H1 (cell line): ENCODE measurements at regions not wholly inside any gene's neighbourhood (a gene's known extent, or its start where the extent isn't known, plus 50 kb on each side); places are given as distances from the start of the nearest gene placed in this dataset.

ENCODE experiments used
- CTCF ChIA-PET: fragments of 300-600 bp; sonication (Branson Sonifier 250); formaldehyde crosslinking; loops from one replicate; lab custom pipeline; 2021; ENCODE audit not compliant: partially characterized antibody; lab: Charles Lee
- POLR2A ChIA-PET: fragments of 300-600 bp; sonication (Branson Sonifier 250); formaldehyde crosslinking; loops from one replicate; lab custom pipeline; 2021; ENCODE audit warnings: inconsistent platforms; ENCODE audit not compliant: partially characterized antibody; lab: Charles Lee
- DNase-seq, 2 experiments: peaks; one replicate each; pipeline versions ENCODE4 v3.0.0 to v3.0.0-alpha.2; 2010 to 2022; ENCODE audit warnings: low spot score in 2 of 2, low read depth in 1 of 2, mixed read lengths in 1 of 2
- FAIRE-seq: peaks from 2 replicates; lab custom pipeline; 2011; peaks lifted over from hg19 to GRCh38; lab: Jason Lieb, UNC
- H2AFZ ChIP-seq: 2 replicates; pipeline ENCODE4 v1.8.1; 2012; ENCODE audit warnings: low read length, inconsistent platforms
- H2AK5ac ChIP-seq: 2 replicates; pipeline ENCODE4 v1.6.1; 2013; ENCODE audit warnings: low read depth, low read length
- H2BK120ac ChIP-seq: replicated peaks from 2 replicates; pipeline ENCODE3; 2013; ENCODE audit warnings: low read depth, low read length, inconsistent platforms
- H2BK12ac ChIP-seq: 2 replicates; pipeline ENCODE4 v1.6.1; 2013; ENCODE audit warnings: low read depth, low read length
- H2BK15ac ChIP-seq: 2 replicates; pipeline ENCODE4 v1.6.1; 2013; ENCODE audit warnings: low read length
- H2BK20ac ChIP-seq: 2 replicates; pipeline ENCODE4 v1.6.1; 2013; ENCODE audit warnings: low read length
- H2BK5ac ChIP-seq: 2 replicates; pipeline ENCODE4 v1.6.1; 2013; ENCODE audit warnings: low read depth, low read length
- H3K14ac ChIP-seq: 2 replicates; pipeline ENCODE4 v1.6.1; 2013; ENCODE audit warnings: inconsistent platforms; ENCODE audit not compliant: insufficient read length
- H3K18ac ChIP-seq: 2 replicates; pipeline ENCODE4 v1.6.1; 2013; ENCODE audit warnings: low read length; ENCODE audit errors: extremely low read depth
- H3K23ac ChIP-seq: 2 replicates; pipeline ENCODE4 v1.6.1; 2013; ENCODE audit warnings: inconsistent platforms; ENCODE audit not compliant: insufficient read length
- H3K23me2 ChIP-seq: 2 replicates; pipeline ENCODE4 v1.6.1; 2013; ENCODE audit warnings: low read depth, low read length
- H3K27ac ChIP-seq: 2 replicates; pipeline ENCODE4 v1.6.1; 2011; ENCODE audit warnings: low read depth, low read length, inconsistent platforms
- H3K27me3 ChIP-seq, 4 experiments: replicated peaks in 1 of 4; 1 replicate in 1 of 4; 2 replicates in 3 of 4; pipeline versions ENCODE4 v1.6.1 to v1.8.1; 2011 to 2013; ENCODE audit warnings: low read length in 3 of 4, mild to moderate bottlenecking in 3 of 4, inconsistent platforms in 2 of 4, mixed read lengths in 2 of 4, moderate library complexity in 1 of 4; ENCODE audit not compliant: control insufficient read depth in 3 of 4, insufficient read depth in 3 of 4; ENCODE audit errors: extremely low read depth in 1 of 4
- H3K36me3 ChIP-seq, 4 experiments: 2 replicates each; pipeline versions ENCODE4 v1.6.1 to v1.8.1; 2011 to 2013; ENCODE audit warnings: mild to moderate bottlenecking in 4 of 4, low read length in 3 of 4, moderate library complexity in 2 of 4, control low read depth in 1 of 4, inconsistent platforms in 1 of 4; ENCODE audit not compliant: insufficient read depth in 4 of 4, control insufficient read depth in 2 of 4
- H3K4ac ChIP-seq: replicated peaks from 2 replicates; pipeline ENCODE3; 2013; ENCODE audit warnings: low read length, low read depth, mixed read lengths, inconsistent platforms; ENCODE audit not compliant: insufficient read length
- H3K4me1 ChIP-seq, 4 experiments: replicated peaks in 1 of 4; 1 replicate in 1 of 4; 2 replicates in 3 of 4; pipeline versions ENCODE4 v1.6.1 to v1.8.1; 2011 to 2013; ENCODE audit warnings: low read length in 3 of 4, inconsistent platforms in 2 of 4, mixed read lengths in 1 of 4; ENCODE audit not compliant: insufficient read depth in 4 of 4, control insufficient read depth in 3 of 4
- H3K4me2 ChIP-seq, 2 experiments: 2 replicates each; pipeline versions ENCODE4 v1.6.1 to v1.8.1; 2011 to 2013; ENCODE audit warnings: low read depth in 2 of 2, low read length in 2 of 2, control low read depth in 1 of 2, inconsistent platforms in 1 of 2, mild to moderate bottlenecking in 1 of 2; ENCODE audit not compliant: insufficient read depth in 1 of 2
- H3K4me3 ChIP-seq, 4 experiments: fragments of 200-600, 300-600 bp in 1 of 4; sonication (generic), shearing (Covaris generic), sonication (Bioruptor Twin) in 1 of 4; 2 replicates each; pipeline versions ENCODE4 v1.5.1 to v1.8.1; 2011 to 2016; ENCODE audit warnings: low read length in 4 of 4, low read depth in 3 of 4, control low read depth in 2 of 4, inconsistent platforms in 2 of 4, mild to moderate bottlenecking in 2 of 4, mixed read lengths in 1 of 4, moderate library complexity in 1 of 4; ENCODE audit not compliant: insufficient read depth in 2 of 4; ENCODE audit errors: extremely low read depth in 1 of 4
- H3K56ac ChIP-seq: replicated peaks from 2 replicates; pipeline ENCODE3; 2013; ENCODE audit warnings: low read depth, mild to moderate bottlenecking, mixed read lengths, low read length, inconsistent platforms; ENCODE audit not compliant: insufficient read length
- H3K79me1 ChIP-seq: 2 replicates; pipeline ENCODE4 v1.6.1; 2013; ENCODE audit warnings: low read depth, low read length, control low read depth
- H3K79me2 ChIP-seq, 2 experiments: 2 replicates each; pipeline versions ENCODE4 v1.6.1 to v1.8.1; 2012 to 2013; ENCODE audit warnings: low read length in 2 of 2, mild to moderate bottlenecking in 2 of 2, inconsistent platforms in 1 of 2; ENCODE audit not compliant: insufficient read depth in 2 of 2, control insufficient read depth in 1 of 2
- H3K9ac ChIP-seq, 4 experiments: replicated peaks in 1 of 4; 1 replicate in 1 of 4; 2 replicates in 3 of 4; pipeline versions ENCODE4 v1.6.1 to v1.8.1; 2011 to 2013; ENCODE audit warnings: low read depth in 3 of 4, low read length in 3 of 4, control low read depth in 2 of 4, mild to moderate bottlenecking in 2 of 4, moderate library complexity in 2 of 4, inconsistent platforms in 1 of 4; ENCODE audit errors: extremely low read depth in 1 of 4
- H3K9me3 ChIP-seq, 2 experiments: 2 replicates each; pipeline versions ENCODE4 v1.6.1 to v1.8.1; 2012 to 2013; ENCODE audit warnings: mild to moderate bottlenecking in 2 of 2, moderate library complexity in 2 of 2, control low read depth in 1 of 2, inconsistent platforms in 1 of 2, low read depth in 1 of 2, low read length in 1 of 2, mixed read lengths in 1 of 2; ENCODE audit not compliant: insufficient read depth in 2 of 2
- H4K20me1 ChIP-seq, 2 experiments: replicated peaks in 1 of 2; 2 replicates each; pipeline versions ENCODE3 to v1.8.1; 2011 to 2013; ENCODE audit warnings: inconsistent platforms in 2 of 2, low read length in 2 of 2, mild to moderate bottlenecking in 1 of 2; ENCODE audit not compliant: insufficient read depth in 2 of 2, control insufficient read depth in 1 of 2
- H4K5ac ChIP-seq: 2 replicates; pipeline ENCODE4 v1.6.1; 2013; ENCODE audit warnings: low read length, low read depth, mixed read lengths, inconsistent platforms; ENCODE audit not compliant: insufficient read length
- H4K8ac ChIP-seq: 2 replicates; pipeline ENCODE4 v1.8.0; 2013; ENCODE audit warnings: mild to moderate bottlenecking, moderate library complexity, low read length, inconsistent platforms; ENCODE audit not compliant: insufficient read depth; ENCODE audit errors: extremely low read depth
- H4K91ac ChIP-seq: replicated peaks from 2 replicates; pipeline ENCODE3; 2013; ENCODE audit warnings: low read length, mixed read lengths, inconsistent platforms; ENCODE audit not compliant: insufficient read length
- BACH1 ChIP-seq: IDR thresholded peaks from 2 replicates; pipeline ENCODE4 v1.6.1; 2012; ENCODE audit warnings: low read length, improper control_type of control experiment
- CBX5 ChIP-seq: fragments of 300-800, 300-1000 bp; sonication (generic); IDR thresholded peaks from 2 replicates; pipeline ENCODE4 v1.7.1; 2016; ENCODE audit warnings: antibody characterized with exemption, low read length, low read depth
- CHD1 ChIP-seq: IDR thresholded peaks from 2 replicates; pipeline ENCODE4 v1.6.1; 2012; ENCODE audit warnings: low read depth, low read length, improper control_type of control experiment
- GABPA ChIP-seq: IDR thresholded peaks from 2 replicates; pipeline ENCODE4 v1.6.1; 2011; ENCODE audit warnings: mild to moderate bottlenecking, low read length, moderate library complexity, borderline replicate concordance; ENCODE audit not compliant: insufficient read depth
- HDAC2 ChIP-seq, 2 experiments: fragments of 300-600 bp in 1 of 2; sonication (generic) in 1 of 2; IDR thresholded peaks; 2 replicates each; pipeline ENCODE4 v1.6.1; 2011 to 2012; ENCODE audit warnings: low read depth in 2 of 2, low read length in 2 of 2, mild to moderate bottlenecking in 2 of 2, moderate library complexity in 2 of 2, borderline replicate concordance in 1 of 2, inconsistent platforms in 1 of 2
- JUND ChIP-seq: IDR thresholded peaks from 2 replicates; pipeline ENCODE4 v1.6.1; 2011; ENCODE audit warnings: mild to moderate bottlenecking, improper control_type of control experiment, low read length
- KDM1A ChIP-seq: fragments of 200-600, 300-600 bp; sonication (generic); IDR thresholded peaks from 2 replicates; pipeline ENCODE4 v1.7.1; 2016; ENCODE audit warnings: mild to moderate bottlenecking, low read length, borderline replicate concordance
- KDM4A ChIP-seq: IDR thresholded peaks from one replicate; pipeline ENCODE4 v1.7.1; 2012; ENCODE audit warnings: low read depth, mild to moderate bottlenecking, moderate library complexity, low read length, inconsistent platforms; ENCODE audit not compliant: severe bottlenecking
- KDM5A ChIP-seq: fragments of 200-600 bp; IDR thresholded peaks from 2 replicates; pipeline ENCODE4 v1.7.1; 2012; ENCODE audit warnings: mild to moderate bottlenecking, low read length, inconsistent platforms, mixed read lengths
- SAP30 ChIP-seq: fragments of 300-600 bp; sonication (generic); IDR thresholded peaks from 2 replicates; pipeline ENCODE4 v1.7.1; 2012; ENCODE audit warnings: low read length, moderate library complexity, mild to moderate bottlenecking, inconsistent platforms; ENCODE audit not compliant: insufficient read depth, insufficient replicate concordance
- SIN3A ChIP-seq, 2 experiments: IDR thresholded peaks in 1 of 2; conservative IDR thresholded peaks in 1 of 2; 2 replicates each; pipeline ENCODE4 v1.6.1; 2011 to 2012; ENCODE audit warnings: low read length in 2 of 2, improper control_type of control experiment in 1 of 2, low read depth in 1 of 2, mild to moderate bottlenecking in 1 of 2
- SP1 ChIP-seq: IDR thresholded peaks from 2 replicates; pipeline ENCODE4 v1.6.1; 2011; ENCODE audit warnings: low read depth, low read length
- TAF1 ChIP-seq: IDR thresholded peaks from 2 replicates; pipeline ENCODE4 v1.6.1; 2011; ENCODE audit warnings: mild to moderate bottlenecking, low read depth, low read length
- WGBS, 2 experiments: shearing (Covaris generic) in 1 of 2; methylation state at CpG; one replicate each; pipeline versions ENCODE4 v1.1.6 to v1.1.7; 2013 to 2015; ENCODE audit warnings: low lambda C conversion rate in 2 of 2, mixed read lengths in 2 of 2, inconsistent platforms in 1 of 2, low coverage in 1 of 2, missing lambda C conversion rate in 1 of 2; ENCODE audit not compliant: insufficient replicate concordance in 2 of 2, insufficient coverage in 1 of 2, insufficient read length in 1 of 2; ENCODE audit errors: extremely low coverage in 1 of 2, missing lambda C conversion rate in 1 of 2; 5-methylcytosine and 5-hydroxymethylcytosine counted together
- TF ChIP-seq, protein P1 (sequence below): IDR thresholded peaks from 2 replicates; pipeline ENCODE4 v1.6.1; 2012; ENCODE audit warnings: inconsistent platforms

GRCh38 chr16:11481987-11482386, 104.7 kb downstream of the LITAF start:
- H2AFZ ChIP-seq, result no peak overlapping the region
- H3K4me3 ChIP-seq, result no peak overlapping the region
- TF ChIP-seq BACH1 (no peak), KDM1A (no peak), SAP30 (no peak), JUND (no peak), CHD1 (no peak), CBX5 (no peak), HDAC2 (IDR thresholded peaks at IDR 0.05; ENCODE audit: borderline replicate concordance in 1 of 2, low read depth in 2 of 2, low read length in 2 of 2) (no peak), TAF1 (no peak), GABPA (no peak), SIN3A (conservative IDR thresholded peaks at IDR 0.05 in 1 of 2, IDR thresholded peaks at IDR 0.05 in 1 of 2; ENCODE audit: low read depth in 1 of 2, low read length in 2 of 2) (no peak), KDM4A (no peak), KDM5A (no peak), SP1 (no peak)
- TF ChIP-seq, protein P1, sequence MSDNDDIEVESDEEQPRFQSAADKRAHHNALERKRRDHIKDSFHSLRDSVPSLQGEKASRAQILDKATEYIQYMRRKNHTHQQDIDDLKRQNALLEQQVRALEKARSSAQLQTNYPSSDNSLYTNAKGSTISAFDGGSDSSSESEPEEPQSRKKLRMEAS, result no peak

More at GRCh38 chr16:11481987-11482386, 104.7 kb downstream of the LITAF start:
- H3K36me3 ChIP-seq, result peaks cover 0 to 36% (median 17%) of the 10 kb centered on the region in 4 experiments; a peak in 6 of 8 replicates
- H2BK12ac ChIP-seq, result no peak overlapping the region
- no peak overlapping the region for H2BK20ac ChIP-seq
- H4K5ac ChIP-seq, result no peak overlapping the region
- H4K8ac ChIP-seq, result no peak overlapping the region
- no peak overlapping the region for H3K23ac ChIP-seq
- peaks cover 10 to 11% of the 10 kb centered on the region in 2 experiments for H3K9me3 ChIP-seq
- H3K9ac ChIP-seq, result no peak overlapping the region
- H3K79me1 ChIP-seq, result no peaks in the 10 kb centered on the region
- no peak overlapping the region for H3K27ac ChIP-seq
- no peak overlapping the region for H2BK120ac ChIP-seq
- H2BK15ac ChIP-seq, result no peak overlapping the region
- no peak overlapping the region for H4K91ac ChIP-seq
- no peak overlapping the region for H2BK5ac ChIP-seq
- FAIRE-seq, result no peak
- H3K23me2 ChIP-seq, result peaks cover 6% of the 10 kb centered on the region; the same call in 1 of the 2 replicates
- no peak overlapping the region for H3K56ac ChIP-seq
- no peak overlapping the region for H2AK5ac ChIP-seq
- H3K18ac ChIP-seq, result no peak overlapping the region
- peaks cover 0 to 2% of the 10 kb centered on the region in 2 experiments for H4K20me1 ChIP-seq
- 82% methylated on average over 4 of the region's 4 CpGs; no CpG with 5 or more reads in 1 of the 2 experiments for WGBS, 2 experiments
- no peak overlapping the region for H3K4me2 ChIP-seq
- ChIA-PET POLR2A (interaction anchor here (0.9 kb wide), 1 partner anchor 27 kb away, joined by 3 read pairs; no protein-coding TSS in a partner anchor), CTCF (interaction anchor here (1.3 to 1.8 kb wide), 2 partner anchors 74 to 82 kb away, joined by 4 read pairs; no protein-coding TSS in a partner anchor)
- no peaks in the 10 kb centered on the region for H3K79me2 ChIP-seq
- no peak overlapping the region for H3K4ac ChIP-seq
- H3K4me1 ChIP-seq, result no peaks in the 10 kb centered on the region
- H3K14ac ChIP-seq, result no peak overlapping the region
- no peak for DNase-seq
- H3K27me3 ChIP-seq, result no peaks in the 10 kb centered on the region
